ENCODE measurements at regions not wholly inside any gene's neighbourhood (a gene's known extent, or its start where the extent isn't known, plus 50 kb on each side); places are given as distances from the start of the nearest gene placed in this dataset.

DNA sequence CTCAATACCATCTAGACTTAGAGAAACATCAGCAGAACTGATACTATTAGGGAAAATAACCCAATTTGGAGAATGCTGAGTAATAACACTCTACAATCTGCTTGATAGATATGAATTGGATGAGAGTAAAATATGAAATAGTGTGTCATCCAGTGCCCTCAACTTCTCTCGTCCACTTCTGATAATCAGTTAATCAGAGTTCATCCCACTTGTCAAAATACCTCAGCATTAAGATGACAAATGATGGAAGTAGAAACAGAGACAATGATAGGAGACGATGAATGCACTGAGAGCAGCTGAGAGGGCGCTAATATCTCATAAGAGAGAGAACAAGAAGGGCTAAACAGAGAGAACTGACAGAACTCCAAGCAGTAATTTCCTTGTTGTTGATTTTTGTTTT lies 699.6 kb downstream of the EPHA7 start:
- TF ChIP-seq, protein P1, sequence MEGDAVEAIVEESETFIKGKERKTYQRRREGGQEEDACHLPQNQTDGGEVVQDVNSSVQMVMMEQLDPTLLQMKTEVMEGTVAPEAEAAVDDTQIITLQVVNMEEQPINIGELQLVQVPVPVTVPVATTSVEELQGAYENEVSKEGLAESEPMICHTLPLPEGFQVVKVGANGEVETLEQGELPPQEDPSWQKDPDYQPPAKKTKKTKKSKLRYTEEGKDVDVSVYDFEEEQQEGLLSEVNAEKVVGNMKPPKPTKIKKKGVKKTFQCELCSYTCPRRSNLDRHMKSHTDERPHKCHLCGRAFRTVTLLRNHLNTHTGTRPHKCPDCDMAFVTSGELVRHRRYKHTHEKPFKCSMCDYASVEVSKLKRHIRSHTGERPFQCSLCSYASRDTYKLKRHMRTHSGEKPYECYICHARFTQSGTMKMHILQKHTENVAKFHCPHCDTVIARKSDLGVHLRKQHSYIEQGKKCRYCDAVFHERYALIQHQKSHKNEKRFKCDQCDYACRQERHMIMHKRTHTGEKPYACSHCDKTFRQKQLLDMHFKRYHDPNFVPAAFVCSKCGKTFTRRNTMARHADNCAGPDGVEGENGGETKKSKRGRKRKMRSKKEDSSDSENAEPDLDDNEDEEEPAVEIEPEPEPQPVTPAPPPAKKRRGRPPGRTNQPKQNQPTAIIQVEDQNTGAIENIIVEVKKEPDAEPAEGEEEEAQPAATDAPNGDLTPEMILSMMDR (IDR thresholded peaks at IDR 0.05; ENCODE audit: low read depth, low read length): no peak
- TF ChIP-seq EZH2phosphoT487 (IDR thresholded peaks at IDR 0.05; ENCODE audit: low read depth): no peak

Measured in OCI-LY3 (cell line).